SK-N-SH (cell line): ENCODE measurements at regions not wholly inside any gene's neighbourhood (a gene's known extent, or its start where the extent isn't known, plus 50 kb on each side); places are given as distances from the start of the nearest gene placed in this dataset.

Experiments
- CTCF ChIP-seq: fragments of 200-600 bp; sonication (generic); IDR thresholded peaks from 2 replicates; pipeline ENCODE4 v1.6.1; 2017; ENCODE audit warnings: antibody characterized with exemption, mild to moderate bottlenecking, moderate library complexity
- EP300 ChIP-seq, 2 experiments: IDR thresholded peaks; 2 replicates each; pipeline versions ENCODE4 v1.4.0 to v1.6.1; 2012; ENCODE audit warnings: borderline replicate concordance in 1 of 2, low read depth in 1 of 2, low read length in 1 of 2
- EZH2phosphoT487 ChIP-seq: fragments of 200-600 bp; sonication (generic); IDR thresholded peaks from 2 replicates; pipeline ENCODE4 v1.6.1; 2017; ENCODE audit warnings: low read depth, mixed run types, mild to moderate bottlenecking, antibody characterized with exemption, moderate library complexity, borderline replicate concordance
- MAX ChIP-seq: IDR thresholded peaks from 2 replicates; pipeline ENCODE4 v1.4.0; 2012; ENCODE audit warnings: low read depth
- NRF1 ChIP-seq: IDR thresholded peaks from 2 replicates; pipeline ENCODE4 v1.6.1; 2012; ENCODE audit warnings: low read depth, mild to moderate bottlenecking, low read length
- PBX3 ChIP-seq: IDR thresholded peaks from 2 replicates; pipeline ENCODE4; 2012
- POLR2AphosphoS5 ChIP-seq: IDR thresholded peaks from 2 replicates; pipeline ENCODE4 v1.6.1; 2012; ENCODE audit warnings: low read depth, low read length
- RAD21 ChIP-seq: IDR thresholded peaks from 2 replicates; pipeline ENCODE4 v1.6.1; 2012; ENCODE audit warnings: mild to moderate bottlenecking, low read length
- RCOR1 ChIP-seq: fragments of 150-350 bp; IDR thresholded peaks from 2 replicates; pipeline ENCODE4 v1.6.1; 2017; ENCODE audit warnings: antibody characterized with exemption, low read length
- RFX5 ChIP-seq: IDR thresholded peaks from 2 replicates; pipeline ENCODE4 v1.6.1; 2012; ENCODE audit warnings: mild to moderate bottlenecking, improper control_type of control experiment, low read length
- SMC3 ChIP-seq: IDR thresholded peaks from 2 replicates; pipeline ENCODE4 v1.6.1; 2012; ENCODE audit warnings: low read depth, low read length, improper control_type of control experiment
- USF2 ChIP-seq: fragments of 150-350 bp; IDR thresholded peaks from 2 replicates; pipeline ENCODE4 v1.6.1; 2017; ENCODE audit warnings: antibody characterized with exemption, low read length, low read depth, borderline replicate concordance
- YY1 ChIP-seq: IDR thresholded peaks from 2 replicates; pipeline ENCODE4 v1.4.0; 2012; ENCODE audit warnings: low read depth, mild to moderate bottlenecking
- ZBTB33 ChIP-seq: IDR thresholded peaks from 2 replicates; pipeline ENCODE4 v1.4.0; 2012; ENCODE audit warnings: low read depth, borderline replicate concordance

- no peak for TF ChIP-seq NRF1
- no peak for TF ChIP-seq CTCF
- TF ChIP-seq ZBTB33 = no peak
- no peak for TF ChIP-seq POLR2AphosphoS5
- no peak for TF ChIP-seq YY1
- TF ChIP-seq EZH2phosphoT487 = no peak
- no peak for TF ChIP-seq EP300 (IDR thresholded peaks at IDR 0.05; ENCODE audit: borderline replicate concordance in 1 of 2, low read depth in 1 of 2, low read length in 1 of 2)
- no peak for TF ChIP-seq PBX3
- TF ChIP-seq RFX5 = no peak
- TF ChIP-seq USF2 = no peak
- no peak for TF ChIP-seq MAX
- TF ChIP-seq SMC3 = no peak
- TF ChIP-seq RAD21 = no peak
- TF ChIP-seq RCOR1 = no peak
These were observed 127.3 kb downstream of the ZNF621 start for GRCh38 chr3:40652072-40652471.
